ENCODE measurements at regions not wholly inside any gene's neighbourhood (a gene's known extent, or its start where the extent isn't known, plus 50 kb on each side); places are given as distances from the start of the nearest gene placed in this dataset.
"Not testable (repeated sequence)": the region's sequence is repeated elsewhere in the genome, so short reads cannot be mapped to it uniquely, and the experiment has no call there.

GRCh38 chr2:215535125-215535668 lies 99.3 kb upstream of the FN1 start:
- Histone ChIP-seq H3K9me3 (ENCODE audit: control insufficient read depth, insufficient read depth, low read depth, low read length) (no peaks in the 10 kb centered on the region), H3K27me3 (ENCODE audit: control insufficient read depth, insufficient read depth, low read length) (no peaks in the 10 kb centered on the region), H3K4me3 (ENCODE audit: low read depth in 2 of 2, low read length in 2 of 2) (no peak overlapping the region), H3K4me1 (ENCODE audit: control insufficient read depth, insufficient read depth, low read length) (no peaks in the 10 kb centered on the region), H3K36me3 (ENCODE audit: control insufficient read depth, insufficient read depth, low read length) (no peaks in the 10 kb centered on the region), H3K27ac (ENCODE audit: low read length) (no peak overlapping the region)
- ChIA-PET CTCF (no interaction called here), POLR2A (no interaction called here)
- DNase-seq (ENCODE audit: low read depth, low spot score): no peak
- no peak for TF ChIP-seq TCF7L2 (IDR thresholded peaks at IDR 0.05; ENCODE audit: low read depth, low read length)
- TF ChIP-seq POLR2AphosphoS5 (IDR thresholded peaks at IDR 0.05; ENCODE audit: low read depth, low read length): no peak
- no peak for TF ChIP-seq CTCF (IDR thresholded peaks at IDR 0.05)
- BruUV-seq (replicated peaks): no TSS peak
- no peak for ATAC-seq
- in situ Hi-C loops (cut with HindIII; ENCODE audit: low pct_unique_long_range_greater_than_20kb, low sequenced_read_pairs) (no loop called here), intact Hi-C loops (cut with micrococcal nuclease; ENCODE audit: unreplicated experiment) (no loop called here)

- H3K27me3 ChIP-seq (ENCODE audit: control insufficient read depth, insufficient read depth, low read length); H3K27ac ChIP-seq (ENCODE audit: low read length); CTCF ChIA-PET; H3K36me3 ChIP-seq (ENCODE audit: control insufficient read depth, insufficient read depth, low read length); H3K4me1 ChIP-seq (ENCODE audit: control insufficient read depth, insufficient read depth, low read length); POLR2A ChIA-PET; BruUV-seq (replicated peaks); ATAC-seq; DNase-seq (ENCODE audit: low read depth, low spot score); intact Hi-C loops (cut with micrococcal nuclease; ENCODE audit: unreplicated experiment); in situ Hi-C loops (cut with HindIII; ENCODE audit: low pct_unique_long_range_greater_than_20kb, low sequenced_read_pairs); H3K9me3 ChIP-seq (ENCODE audit: control insufficient read depth, insufficient read depth, low read depth, low read length); H3K4me3 ChIP-seq (ENCODE audit: low read depth in 2 of 2, low read length in 2 of 2): not testable (repeated sequence)
These were observed 97.8 kb upstream of the FN1 start for GRCh38 chr2:215533716-215534115.

- in situ Hi-C loops (cut with HindIII; ENCODE audit: low pct_unique_long_range_greater_than_20kb, low sequenced_read_pairs): no loop called here
- ChIA-PET POLR2A (no interaction called here), CTCF (no interaction called here)
- Histone ChIP-seq H3K36me3 (ENCODE audit: control insufficient read depth, insufficient read depth, low read length) (no peaks in the 10 kb centered on the region), H3K4me1 (ENCODE audit: control insufficient read depth, insufficient read depth, low read length) (no peaks in the 10 kb centered on the region), H3K27me3 (ENCODE audit: control insufficient read depth, insufficient read depth, low read length) (no peaks in the 10 kb centered on the region), H3K27ac (ENCODE audit: low read length) (no peak overlapping the region), H3K9me3 (ENCODE audit: control insufficient read depth, insufficient read depth, low read depth, low read length) (no peaks in the 10 kb centered on the region), H3K4me3 (ENCODE audit: low read depth in 2 of 2, low read length in 2 of 2) (no peak overlapping the region)
- no peak for ATAC-seq
- intact Hi-C loops (cut with micrococcal nuclease; ENCODE audit: unreplicated experiment): no loop called here
- DNase-seq (ENCODE audit: low read depth, low spot score): no peak
- no TSS peak for BruUV-seq (replicated peaks)
- no peak for TF ChIP-seq POLR2AphosphoS5 (IDR thresholded peaks at IDR 0.05; ENCODE audit: low read depth, low read length)
- TF ChIP-seq REST (IDR thresholded peaks at IDR 0.05; ENCODE audit: insufficient read depth in 1 of 2, low read depth in 2 of 2, low read length in 1 of 2): no peak
- TF ChIP-seq SIN3A (IDR thresholded peaks at IDR 0.05; ENCODE audit: borderline replicate concordance, insufficient read depth, low read depth, low read length): no peak
- no peak for TF ChIP-seq TCF7L2 (IDR thresholded peaks at IDR 0.05; ENCODE audit: low read depth, low read length)
- no peak for TF ChIP-seq CTCF (IDR thresholded peaks at IDR 0.05)
These were observed 97.0 kb upstream of the FN1 start for GRCh38 chr2:215532844-215533243.
